Neural cell (in vitro differentiated cells): ENCODE measurements at regions not wholly inside any gene's neighbourhood (a gene's known extent, or its start where the extent isn't known, plus 50 kb on each side); places are given as distances from the start of the nearest gene placed in this dataset.

Source experiments
- H2AFZ ChIP-seq: fragments of 200-600, 300-800 bp; sonication (generic), shearing (Covaris generic); 2 replicates; pipeline ENCODE4 v1.6.0; 2014; ENCODE audit warnings: low read depth, mild to moderate bottlenecking, antibody characterized with exemption, low read length, moderate library complexity
- H3F3A ChIP-seq: fragments of 200-600 bp; shearing (Covaris generic); 2 replicates; pipeline ENCODE4 v1.6.1; 2016; ENCODE audit warnings: mild to moderate bottlenecking, moderate library complexity, mixed read lengths, antibody characterized with exemption, low read length; ENCODE audit not compliant: insufficient read depth, poor library complexity, severe bottlenecking
- H3K27ac ChIP-seq: fragments of 200-600, 300-800 bp; sonication (generic), shearing (Covaris generic); 2 replicates; pipeline ENCODE4 v1.5.1; 2014; ENCODE audit warnings: mild to moderate bottlenecking, low read length, moderate library complexity
- H3K27me3 ChIP-seq: fragments of 300-800, 200-600 bp; sonication (generic), shearing (Covaris generic); 2 replicates; pipeline ENCODE4 v1.6.0; 2014; ENCODE audit warnings: mild to moderate bottlenecking, low read depth, low read length, moderate library complexity; ENCODE audit not compliant: insufficient read depth
- H3K36me3 ChIP-seq: fragments of 300-800, 200-600 bp; sonication (generic), shearing (Covaris generic); 2 replicates; pipeline ENCODE4 v1.5.1; 2014; ENCODE audit warnings: mild to moderate bottlenecking, antibody characterized with exemption, low read length, moderate library complexity; ENCODE audit not compliant: insufficient read depth
- H3K4me2 ChIP-seq: fragments of 300-800, 200-600 bp; sonication (generic), shearing (Covaris generic); 2 replicates; pipeline ENCODE4 v1.6.0; 2014; ENCODE audit warnings: mild to moderate bottlenecking, low read length
- H3K4me3 ChIP-seq: fragments of 300-800, 200-600 bp; sonication (generic), shearing (Covaris generic); 2 replicates; pipeline ENCODE4 v1.5.1; 2014; ENCODE audit warnings: mild to moderate bottlenecking, low read length, moderate library complexity
- H3K79me2 ChIP-seq: fragments of 200-600 bp; shearing (Covaris generic); replicated peaks from 2 replicates; pipeline ENCODE4 v1.6.0; 2014; ENCODE audit warnings: mild to moderate bottlenecking, low read length, moderate library complexity; ENCODE audit not compliant: insufficient read depth
- H3K9ac ChIP-seq: fragments of 300-800, 200-600 bp; sonication (generic), shearing (Covaris generic); 2 replicates; pipeline ENCODE4 v1.6.1; 2016; ENCODE audit warnings: mild to moderate bottlenecking, low read length, mixed read lengths
- H3K9me2 ChIP-seq: fragments of 200-600 bp; shearing (Covaris generic); 2 replicates; pipeline ENCODE4 v1.6.1; 2016; ENCODE audit warnings: mild to moderate bottlenecking, low read length, mixed read lengths; ENCODE audit not compliant: insufficient read depth
- H3K9me3 ChIP-seq: fragments of 200-600, 300-800 bp; sonication (generic), shearing (Covaris generic); 2 replicates; pipeline ENCODE4 v1.6.1; 2016; ENCODE audit warnings: mild to moderate bottlenecking, mixed run types, low read length, moderate library complexity, mixed read lengths
- H4K20me1 ChIP-seq: fragments of 200-600 bp; shearing (Covaris generic); 2 replicates; pipeline ENCODE4 v1.6.1; 2016; ENCODE audit warnings: mild to moderate bottlenecking, mixed run types; ENCODE audit not compliant: insufficient read depth
- EP300 ChIP-seq: fragments of 450-650 bp; conservative IDR thresholded peaks from 2 replicates; pipeline ENCODE4 v1.6.1; 2014; ENCODE audit warnings: antibody characterized with exemption, mild to moderate bottlenecking, moderate library complexity; ENCODE audit not compliant: poor library complexity, severe bottlenecking
- EZH2 ChIP-seq: fragments of 200-600, 300-800 bp; shearing (Covaris generic), sonication (generic); IDR thresholded peaks from 2 replicates; pipeline ENCODE4 v1.6.1; 2014; ENCODE audit warnings: antibody characterized with exemption, low read length, borderline replicate concordance, mild to moderate bottlenecking; ENCODE audit not compliant: insufficient read depth, poor library complexity, severe bottlenecking
- MXI1 ChIP-seq: fragments of 450-650 bp; conservative IDR thresholded peaks from 2 replicates; pipeline ENCODE4 v1.6.1; 2014; ENCODE audit warnings: antibody characterized with exemption, mild to moderate bottlenecking; ENCODE audit not compliant: poor library complexity, severe bottlenecking
- POLR2AphosphoS5 ChIP-seq: IDR thresholded peaks from 2 replicates; pipeline ENCODE4 v1.6.1; 2012
- RAD21 ChIP-seq: fragments of 450-650 bp; conservative IDR thresholded peaks from 2 replicates; pipeline ENCODE4 v1.6.1; 2014; ENCODE audit warnings: antibody characterized with exemption, mild to moderate bottlenecking, moderate library complexity
- SMC3 ChIP-seq: fragments of 450-650 bp; conservative IDR thresholded peaks from 2 replicates; pipeline ENCODE4 v1.6.1; 2014; ENCODE audit warnings: antibody characterized with exemption, mild to moderate bottlenecking, moderate library complexity; ENCODE audit not compliant: poor library complexity
- TAF1 ChIP-seq: IDR thresholded peaks from 2 replicates; pipeline ENCODE4 v1.6.1; 2012; ENCODE audit warnings: low read depth
- TF ChIP-seq, protein P1 (sequence below): fragments of 450-650 bp; IDR thresholded peaks from 2 replicates; pipeline ENCODE4 v1.5.1; 2014; ENCODE audit warnings: antibody characterized with exemption, mild to moderate bottlenecking, moderate library complexity; ENCODE audit not compliant: poor library complexity, severe bottlenecking
- TF ChIP-seq, protein P2 (sequence below): IDR thresholded peaks from 2 replicates; pipeline ENCODE4 v1.6.1; 2012; ENCODE audit warnings: borderline replicate concordance

DNA sequence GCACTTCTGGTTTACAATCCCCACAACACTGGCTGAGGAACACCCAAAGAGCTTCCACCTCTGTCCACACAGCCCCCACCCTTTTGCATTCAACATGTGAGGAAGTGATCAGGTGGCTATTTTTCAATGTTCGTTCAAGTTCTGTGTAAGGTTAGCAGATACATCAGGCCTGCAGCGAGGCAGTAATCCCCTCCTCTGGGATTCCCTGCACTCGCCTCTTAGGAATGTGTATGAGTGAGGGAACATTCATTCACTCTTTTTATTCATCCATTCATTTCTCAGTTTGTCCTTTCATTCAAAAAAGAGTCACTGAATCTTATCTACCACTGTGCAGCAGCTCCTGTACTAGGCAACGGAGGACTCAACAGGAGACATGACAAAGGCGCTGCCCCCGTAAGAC, 236.4 kb upstream of the PRDM1 start:
- no peaks in the 10 kb centered on the region for H3K36me3 ChIP-seq
- no peaks in the 10 kb centered on the region for H3K79me2 ChIP-seq
- H3K4me2 ChIP-seq = no peak overlapping the region
- no peaks in the 10 kb centered on the region for H3K9me2 ChIP-seq
- H3K27me3 ChIP-seq = no peaks in the 10 kb centered on the region
- TF ChIP-seq TAF1 (no peak), EZH2 (no peak), POLR2AphosphoS5 (no peak), EP300 (no peak), MXI1 (no peak), SMC3 (no peak), RAD21 (no peak)
- TF ChIP-seq, protein P1, sequence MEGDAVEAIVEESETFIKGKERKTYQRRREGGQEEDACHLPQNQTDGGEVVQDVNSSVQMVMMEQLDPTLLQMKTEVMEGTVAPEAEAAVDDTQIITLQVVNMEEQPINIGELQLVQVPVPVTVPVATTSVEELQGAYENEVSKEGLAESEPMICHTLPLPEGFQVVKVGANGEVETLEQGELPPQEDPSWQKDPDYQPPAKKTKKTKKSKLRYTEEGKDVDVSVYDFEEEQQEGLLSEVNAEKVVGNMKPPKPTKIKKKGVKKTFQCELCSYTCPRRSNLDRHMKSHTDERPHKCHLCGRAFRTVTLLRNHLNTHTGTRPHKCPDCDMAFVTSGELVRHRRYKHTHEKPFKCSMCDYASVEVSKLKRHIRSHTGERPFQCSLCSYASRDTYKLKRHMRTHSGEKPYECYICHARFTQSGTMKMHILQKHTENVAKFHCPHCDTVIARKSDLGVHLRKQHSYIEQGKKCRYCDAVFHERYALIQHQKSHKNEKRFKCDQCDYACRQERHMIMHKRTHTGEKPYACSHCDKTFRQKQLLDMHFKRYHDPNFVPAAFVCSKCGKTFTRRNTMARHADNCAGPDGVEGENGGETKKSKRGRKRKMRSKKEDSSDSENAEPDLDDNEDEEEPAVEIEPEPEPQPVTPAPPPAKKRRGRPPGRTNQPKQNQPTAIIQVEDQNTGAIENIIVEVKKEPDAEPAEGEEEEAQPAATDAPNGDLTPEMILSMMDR = no peak
- TF ChIP-seq, protein P2, sequence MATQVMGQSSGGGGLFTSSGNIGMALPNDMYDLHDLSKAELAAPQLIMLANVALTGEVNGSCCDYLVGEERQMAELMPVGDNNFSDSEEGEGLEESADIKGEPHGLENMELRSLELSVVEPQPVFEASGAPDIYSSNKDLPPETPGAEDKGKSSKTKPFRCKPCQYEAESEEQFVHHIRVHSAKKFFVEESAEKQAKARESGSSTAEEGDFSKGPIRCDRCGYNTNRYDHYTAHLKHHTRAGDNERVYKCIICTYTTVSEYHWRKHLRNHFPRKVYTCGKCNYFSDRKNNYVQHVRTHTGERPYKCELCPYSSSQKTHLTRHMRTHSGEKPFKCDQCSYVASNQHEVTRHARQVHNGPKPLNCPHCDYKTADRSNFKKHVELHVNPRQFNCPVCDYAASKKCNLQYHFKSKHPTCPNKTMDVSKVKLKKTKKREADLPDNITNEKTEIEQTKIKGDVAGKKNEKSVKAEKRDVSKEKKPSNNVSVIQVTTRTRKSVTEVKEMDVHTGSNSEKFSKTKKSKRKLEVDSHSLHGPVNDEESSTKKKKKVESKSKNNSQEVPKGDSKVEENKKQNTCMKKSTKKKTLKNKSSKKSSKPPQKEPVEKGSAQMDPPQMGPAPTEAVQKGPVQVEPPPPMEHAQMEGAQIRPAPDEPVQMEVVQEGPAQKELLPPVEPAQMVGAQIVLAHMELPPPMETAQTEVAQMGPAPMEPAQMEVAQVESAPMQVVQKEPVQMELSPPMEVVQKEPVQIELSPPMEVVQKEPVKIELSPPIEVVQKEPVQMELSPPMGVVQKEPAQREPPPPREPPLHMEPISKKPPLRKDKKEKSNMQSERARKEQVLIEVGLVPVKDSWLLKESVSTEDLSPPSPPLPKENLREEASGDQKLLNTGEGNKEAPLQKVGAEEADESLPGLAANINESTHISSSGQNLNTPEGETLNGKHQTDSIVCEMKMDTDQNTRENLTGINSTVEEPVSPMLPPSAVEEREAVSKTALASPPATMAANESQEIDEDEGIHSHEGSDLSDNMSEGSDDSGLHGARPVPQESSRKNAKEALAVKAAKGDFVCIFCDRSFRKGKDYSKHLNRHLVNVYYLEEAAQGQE = no peak
- H3K9ac ChIP-seq = no peak overlapping the region
- no peaks in the 10 kb centered on the region for H4K20me1 ChIP-seq
- H3K27ac ChIP-seq = no peak overlapping the region
- H3K4me3 ChIP-seq = no peak overlapping the region
- H3K9me3 ChIP-seq = no peaks in the 10 kb centered on the region
- H2AFZ ChIP-seq = no peak overlapping the region
- no peaks in the 10 kb centered on the region for H3F3A ChIP-seq

DNA sequence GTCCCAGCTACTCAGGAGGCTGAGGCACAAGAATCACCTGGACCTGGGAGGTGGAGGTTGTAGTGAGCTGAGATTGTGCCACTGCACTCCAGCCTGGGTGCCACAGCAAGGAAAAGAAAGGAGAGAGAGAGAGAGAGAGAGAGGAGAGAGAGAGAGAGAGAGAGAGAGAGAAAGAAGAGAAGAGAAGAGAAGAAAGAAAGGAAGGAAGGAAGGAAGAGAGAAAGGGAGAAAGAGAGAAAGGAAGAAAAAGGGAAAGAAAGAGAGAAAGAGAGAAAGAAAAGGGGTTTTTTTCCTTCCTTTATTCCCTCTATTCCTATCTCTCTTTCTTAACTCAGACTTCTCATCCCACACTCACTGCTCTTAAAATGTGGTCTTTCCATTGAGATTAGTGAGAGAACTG, 238.7 kb upstream of the PRDM1 start:
- H2AFZ ChIP-seq = no peak overlapping the region
- H3K9ac ChIP-seq = no peak overlapping the region
- no peak overlapping the region for H3K4me3 ChIP-seq
- H3K36me3 ChIP-seq = no peaks in the 10 kb centered on the region
- H3K4me2 ChIP-seq = no peak overlapping the region
- no peaks in the 10 kb centered on the region for H3F3A ChIP-seq
- H3K79me2 ChIP-seq = no peaks in the 10 kb centered on the region
- no peaks in the 10 kb centered on the region for H3K9me2 ChIP-seq
- H4K20me1 ChIP-seq = no peaks in the 10 kb centered on the region
- no peak overlapping the region for H3K27ac ChIP-seq
- TF ChIP-seq, protein P1 = no peak
- TF ChIP-seq EZH2 (no peak), RAD21 (no peak), SMC3 (no peak), MXI1 (no peak), POLR2AphosphoS5 (no peak), EP300 (no peak)
- TF ChIP-seq, protein P2 = no peak
- no peaks in the 10 kb centered on the region for H3K27me3 ChIP-seq
- no peaks in the 10 kb centered on the region for H3K9me3 ChIP-seq
